Tibial nerve (tissue), 4 donors: ENCODE measurements at regions not wholly inside any gene's neighbourhood (a gene's known extent, or its start where the extent isn't known, plus 50 kb on each side); places are given as distances from the start of the nearest gene placed in this dataset.

Source experiments
- DNase-seq, 2 donors: peaks; one replicate each; pipeline ENCODE4 v3.0.0-alpha.2; 2019; ENCODE audit warnings: low spot score in 2 of 2
- H3K27ac ChIP-seq, 4 donors: fragments of 200-600 bp; sonication (generic) in 3 of 4; one replicate each; pipeline ENCODE4 v1.5.1; 2017 to 2019; ENCODE audit warnings: mild to moderate bottlenecking in 1 of 4
- H3K27me3 ChIP-seq, 2 donors: fragments of 200-600 bp; sonication (generic) in 1 of 2; one replicate each; pipeline versions ENCODE4 v1.5.1 to v1.6.0; 2017 to 2019
- H3K36me3 ChIP-seq, 3 donors: fragments of 200-600 bp; sonication (generic); one replicate each; pipeline ENCODE4 v1.5.1; 2018 to 2019
- H3K4me1 ChIP-seq, 4 donors: fragments of 200-600 bp; sonication (generic) in 3 of 4; one replicate each; pipeline ENCODE4 v1.5.1; 2017 to 2019
- H3K4me3 ChIP-seq, 4 donors: fragments of 200-600 bp; sonication (generic) in 3 of 4; one replicate each; pipeline ENCODE4 v1.5.1; 2017 to 2019; ENCODE audit warnings: mild to moderate bottlenecking in 1 of 4, moderate library complexity in 1 of 4
- H3K9me3 ChIP-seq, 4 donors: fragments of 200-600 bp; sonication (generic) in 3 of 4; one replicate each; pipeline ENCODE4 v1.5.1; 2017 to 2019
- CTCF ChIP-seq, 5 experiments: fragments of 200-600 bp in 3 of 5; fragments of 450-650 bp in 2 of 5; sonication (generic) in 3 of 5; IDR thresholded peaks; one replicate each; pipeline ENCODE4 v1.5.1; 2016 to 2019; ENCODE audit warnings: antibody characterized with exemption in 5 of 5, mild to moderate bottlenecking in 3 of 5, moderate library complexity in 2 of 5
- EP300 ChIP-seq, 2 donors: sonication (generic); formaldehyde crosslinking; IDR thresholded peaks; one replicate each; pipeline ENCODE4 v1.6.1; 2017; ENCODE audit warnings: antibody characterized with exemption in 2 of 2, mild to moderate bottlenecking in 1 of 2
- POLR2A ChIP-seq, 2 donors: fragments of 450-650 bp; IDR thresholded peaks; one replicate each; pipeline ENCODE4 v1.6.1; 2017; ENCODE audit warnings: antibody characterized with exemption in 2 of 2, mild to moderate bottlenecking in 2 of 2, moderate library complexity in 2 of 2
- WGBS, 2 donors: methylation state at CpG; one replicate each; pipeline ENCODE4 v1.1.5; 2018; 5-methylcytosine and 5-hydroxymethylcytosine counted together

- Histone ChIP-seq H3K4me3 (peak overlapping the region; percentile 66 to 71 (median 68)), H3K27ac (peak overlapping the region; percentile 69 to 91 (median 86)), H3K4me1 (peaks cover 0 to 45% (median 6%) of the 10 kb centered on the region in 4 donors), H3K9me3 (no peaks in the 10 kb centered on the region), H3K27me3 (peaks cover 0 to 18% of the 10 kb centered on the region in 2 donors), H3K36me3 (no peaks in the 10 kb centered on the region)
- WGBS, 2 donors = 0 to 1% methylated on average over 31 to 53 of the region's 71 CpGs
- DNase-seq = peak; percentile 43 to 60
- TF ChIP-seq EP300 (IDR thresholded peaks at IDR 0.05) (peak in 1 of 2 donors; percentile 99), CTCF (IDR thresholded peaks at IDR 0.05) (peak in 2 of 5 experiments; percentile 25 to 27), POLR2A (IDR thresholded peaks at IDR 0.05) (peak; percentile 91 to 92)
These were observed 471.6 kb downstream of the SOX9 start for GRCh38 chr17:72592242-72592966.

GRCh38 chr17:72592967-72593325 is 472.1 kb downstream of the SOX9 start:
- H3K27me3 ChIP-seq = peaks cover 0 to 18% of the 10 kb centered on the region in 2 donors

GRCh38 chr17:72594248-72594647 is 473.4 kb downstream of the SOX9 start:
- no peaks in the 10 kb centered on the region for H3K36me3 ChIP-seq
- peaks cover 0 to 18% of the 10 kb centered on the region in 2 donors for H3K27me3 ChIP-seq
- WGBS, 2 donors = 65 to 74% methylated on average over 8 to 9 of the region's 9 CpGs
- H3K9me3 ChIP-seq = no peaks in the 10 kb centered on the region
- H3K27ac ChIP-seq = no peak overlapping the region
- no peak overlapping the region for H3K4me3 ChIP-seq
- TF ChIP-seq POLR2A (IDR thresholded peaks at IDR 0.05) (no peak), EP300 (IDR thresholded peaks at IDR 0.05) (no peak)
- no peak for DNase-seq
- H3K4me1 ChIP-seq = peaks cover 0 to 32% (median 5%) of the 10 kb centered on the region in 4 donors

More at GRCh38 chr17:72592967-72593325, 472.1 kb downstream of the SOX9 start:
- TF ChIP-seq CTCF (IDR thresholded peaks at IDR 0.05) (no peak), EP300 (IDR thresholded peaks at IDR 0.05) (no peak), POLR2A (IDR thresholded peaks at IDR 0.05) (no peak)
- WGBS, 2 donors = 83 to 84% methylated on average over 9 of the region's 9 CpGs
- peak overlapping the region in 1 of 4 donors; percentile 91 for H3K27ac ChIP-seq
- H3K4me3 ChIP-seq = peak overlapping the region in 2 of 4 donors; percentile 66 to 69
- peaks cover 0 to 44% (median 5%) of the 10 kb centered on the region in 4 donors for H3K4me1 ChIP-seq
- no peak for DNase-seq
- no peaks in the 10 kb centered on the region for H3K9me3 ChIP-seq
- H3K36me3 ChIP-seq = no peaks in the 10 kb centered on the region
